Right lobe of liver (tissue), 6 donors: ENCODE measurements at regions not wholly inside any gene's neighbourhood (a gene's known extent, or its start where the extent isn't known, plus 50 kb on each side); places are given as distances from the start of the nearest gene placed in this dataset.

Experiments
- ATAC-seq, 4 donors: fragments of 200-7000 bp; cut with Tn5 transposase; one replicate each; pipeline ENCODE4 v1.9.1; 2020; ENCODE audit warnings: mild to moderate bottlenecking in 4 of 4, moderate library complexity in 4 of 4
- DNase-seq, 3 donors: peaks; one replicate each; pipeline ENCODE4 v3.0.0-alpha.2; 2020
- H3K27ac ChIP-seq, 3 donors: fragments of 200-600 bp; one replicate each; pipeline ENCODE4 v1.8.0; 2022
- H3K27me3 ChIP-seq, 2 donors: fragments of 200-600 bp; one replicate each; pipeline ENCODE4 v1.8.0; 2022
- H3K36me3 ChIP-seq, 4 donors: fragments of 200-600 bp; sonication (generic) in 1 of 4; one replicate each; pipeline versions ENCODE4 v1.5.1 to v1.8.0; 2017 to 2022; ENCODE audit warnings: control low read depth in 1 of 4
- H3K4me1 ChIP-seq, 4 donors: fragments of 200-600 bp; sonication (generic) in 1 of 4; one replicate each; pipeline versions ENCODE4 v1.5.1 to v1.8.0; 2017 to 2022; ENCODE audit warnings: control low read depth in 1 of 4
- H3K4me3 ChIP-seq, 3 donors: fragments of 200-600 bp; one replicate each; pipeline ENCODE4 v1.8.0; 2022
- H3K9me3 ChIP-seq, 4 donors: fragments of 200-600 bp; sonication (generic) in 1 of 4; one replicate each; pipeline versions ENCODE4 v1.5.1 to v1.8.0; 2017 to 2022; ENCODE audit warnings: control low read depth in 1 of 4
- POLR2A ChIP-seq: fragments of 450-650 bp; IDR thresholded peaks from one replicate; pipeline ENCODE4 v1.6.1; 2017; ENCODE audit warnings: antibody characterized with exemption, mild to moderate bottlenecking
- WGBS: methylation state at CpG from one replicate; pipeline ENCODE4 v1.1.6; 2018; ENCODE audit warnings: low coverage, low lambda C conversion rate; ENCODE audit not compliant: insufficient coverage; ENCODE audit errors: missing lambda C conversion rate; 5-methylcytosine and 5-hydroxymethylcytosine counted together
- intact Hi-C, 2 donors: fragments of 100-400 bp; cut with DNase I; formaldehyde crosslinking; loops; one replicate each; pipeline versions ENCODE4 v1.11.2 to v1.14.1; 2022
- TF ChIP-seq, protein P1 (sequence below), 4 donors: fragments of 200-600 bp in 3 of 4; fragments of 450-650 bp in 1 of 4; IDR thresholded peaks; one replicate each; pipeline versions ENCODE4 v1.5.1 to v1.8.0; 2016 to 2022; ENCODE audit warnings: antibody characterized with exemption in 4 of 4, mild to moderate bottlenecking in 2 of 4
- donor health status: DM: no; HTN: yes; CAD: no.
- donor health status: DM: no; HTN: no; CAD: no.
- donor health status: DM: no; HTN: no; CAD: no.
- donor health status: DM: no; HTN: yes; CAD: no.
- donor health status: DM: no; HTN: yes; CAD: no.

DNA sequence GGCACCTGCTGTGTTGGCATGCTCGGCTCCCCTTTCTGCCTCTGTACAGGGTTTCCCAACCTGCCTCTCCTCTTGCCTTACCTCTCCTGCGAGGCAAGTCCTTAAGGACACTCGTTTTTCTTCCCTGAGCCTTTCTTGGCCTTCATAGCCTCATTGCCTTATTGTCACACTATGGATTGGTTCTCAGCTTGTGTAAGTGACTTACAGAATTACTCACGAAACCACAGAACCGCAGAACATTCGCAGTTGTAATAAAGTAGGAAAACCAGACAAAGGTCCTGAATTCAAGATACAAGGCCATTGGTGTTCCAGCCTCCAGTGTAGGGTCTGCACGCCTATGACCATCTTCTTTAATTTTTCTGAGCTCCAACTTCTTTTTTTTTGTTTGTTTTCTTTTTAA is 317.6 kb upstream of the SMIM21 start:
- no peaks in the 10 kb centered on the region for H3K9me3 ChIP-seq
- WGBS = 47% methylated on average over 7 of the region's 7 CpGs
- H3K36me3 ChIP-seq = no peaks in the 10 kb centered on the region
- no peak overlapping the region for H3K4me3 ChIP-seq
- no peaks in the 10 kb centered on the region for H3K27me3 ChIP-seq
- TF ChIP-seq, protein P1, sequence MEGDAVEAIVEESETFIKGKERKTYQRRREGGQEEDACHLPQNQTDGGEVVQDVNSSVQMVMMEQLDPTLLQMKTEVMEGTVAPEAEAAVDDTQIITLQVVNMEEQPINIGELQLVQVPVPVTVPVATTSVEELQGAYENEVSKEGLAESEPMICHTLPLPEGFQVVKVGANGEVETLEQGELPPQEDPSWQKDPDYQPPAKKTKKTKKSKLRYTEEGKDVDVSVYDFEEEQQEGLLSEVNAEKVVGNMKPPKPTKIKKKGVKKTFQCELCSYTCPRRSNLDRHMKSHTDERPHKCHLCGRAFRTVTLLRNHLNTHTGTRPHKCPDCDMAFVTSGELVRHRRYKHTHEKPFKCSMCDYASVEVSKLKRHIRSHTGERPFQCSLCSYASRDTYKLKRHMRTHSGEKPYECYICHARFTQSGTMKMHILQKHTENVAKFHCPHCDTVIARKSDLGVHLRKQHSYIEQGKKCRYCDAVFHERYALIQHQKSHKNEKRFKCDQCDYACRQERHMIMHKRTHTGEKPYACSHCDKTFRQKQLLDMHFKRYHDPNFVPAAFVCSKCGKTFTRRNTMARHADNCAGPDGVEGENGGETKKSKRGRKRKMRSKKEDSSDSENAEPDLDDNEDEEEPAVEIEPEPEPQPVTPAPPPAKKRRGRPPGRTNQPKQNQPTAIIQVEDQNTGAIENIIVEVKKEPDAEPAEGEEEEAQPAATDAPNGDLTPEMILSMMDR (IDR thresholded peaks at IDR 0.05) = no peak
- TF ChIP-seq POLR2A = no peak
- H3K27ac ChIP-seq = no peak overlapping the region
- H3K4me1 ChIP-seq = no peaks in the 10 kb centered on the region
- DNase-seq (no peak), ATAC-seq (no peak)
- intact Hi-C loops = no loop called here

DNA sequence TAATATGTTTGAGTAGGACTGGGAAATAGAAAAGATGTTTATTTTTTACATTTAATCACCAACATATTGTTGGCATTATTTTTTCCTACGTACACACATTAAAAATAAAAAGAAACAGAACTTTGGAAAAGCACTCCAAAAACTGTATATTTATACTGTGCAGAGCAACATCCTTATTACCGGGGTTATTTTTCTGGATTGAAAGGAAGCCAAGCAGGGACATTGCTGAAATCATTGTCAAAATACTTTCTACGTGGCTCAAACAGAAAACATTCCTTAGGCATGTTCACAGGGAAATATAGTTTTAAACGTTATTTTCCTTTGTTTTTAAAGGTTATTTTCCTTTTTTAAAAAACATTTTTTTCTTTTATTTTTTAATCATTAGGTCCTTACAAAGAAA is 315.0 kb upstream of the SMIM21 start:
- Histone ChIP-seq H3K27me3 (no peaks in the 10 kb centered on the region), H3K9me3 (no peaks in the 10 kb centered on the region), H3K4me3 (no peak overlapping the region), H3K36me3 (no peaks in the 10 kb centered on the region), H3K27ac (no peak overlapping the region), H3K4me1 (no peaks in the 10 kb centered on the region)
- WGBS = 36% methylated on average over 4 of the region's 4 CpGs
- intact Hi-C loops = no loop called here
- ATAC-seq = no peak
- no peak for TF ChIP-seq POLR2A
- TF ChIP-seq, protein P1 (IDR thresholded peaks at IDR 0.05) = no peak
- no peak for DNase-seq

GRCh38 chr18:75739682-75740081 is 312.2 kb upstream of the SMIM21 start:
- Histone ChIP-seq H3K4me1 (no peaks in the 10 kb centered on the region), H3K36me3 (no peaks in the 10 kb centered on the region), H3K27me3 (no peaks in the 10 kb centered on the region), H3K9me3 (no peaks in the 10 kb centered on the region), H3K27ac (no peak overlapping the region), H3K4me3 (no peak overlapping the region)
- ATAC-seq (no peak), DNase-seq (no peak)
- 41% methylated on average over 7 of the region's 7 CpGs for WGBS
- TF ChIP-seq POLR2A = no peak
- TF ChIP-seq, protein P1 (IDR thresholded peaks at IDR 0.05) = no peak
- intact Hi-C loops = no loop called here

DNA sequence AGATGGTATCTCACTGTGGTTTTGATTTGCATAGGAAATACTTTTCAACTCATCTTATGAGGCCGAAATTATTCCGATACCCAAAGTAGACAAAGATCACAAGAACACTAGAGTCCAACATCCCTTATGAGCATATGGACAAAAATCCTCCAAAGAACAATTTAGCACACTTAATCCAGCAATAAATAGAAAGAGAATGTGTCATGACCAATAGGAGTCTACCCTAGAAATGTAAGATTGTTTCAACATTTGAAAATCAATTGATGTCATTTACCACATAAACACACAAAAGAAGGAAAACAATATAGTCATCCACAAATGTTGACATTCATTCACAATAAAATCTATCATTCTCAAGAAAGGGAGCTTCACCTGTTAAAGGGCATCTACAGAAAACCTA is 307.8 kb upstream of the SMIM21 start:
- DNase-seq = no peak
- Histone ChIP-seq H3K4me1 (no peaks in the 10 kb centered on the region), H3K27me3 (no peaks in the 10 kb centered on the region), H3K9me3 (no peaks in the 10 kb centered on the region), H3K36me3 (no peaks in the 10 kb centered on the region), H3K4me3 (no peak overlapping the region), H3K27ac (no peak overlapping the region)
- intact Hi-C loops = no loop called here
- 81% methylated on average over 2 of the region's 2 CpGs for WGBS
- no peak for ATAC-seq
- no peak for TF ChIP-seq POLR2A
- TF ChIP-seq, protein P1 (IDR thresholded peaks at IDR 0.05) = no peak

DNA sequence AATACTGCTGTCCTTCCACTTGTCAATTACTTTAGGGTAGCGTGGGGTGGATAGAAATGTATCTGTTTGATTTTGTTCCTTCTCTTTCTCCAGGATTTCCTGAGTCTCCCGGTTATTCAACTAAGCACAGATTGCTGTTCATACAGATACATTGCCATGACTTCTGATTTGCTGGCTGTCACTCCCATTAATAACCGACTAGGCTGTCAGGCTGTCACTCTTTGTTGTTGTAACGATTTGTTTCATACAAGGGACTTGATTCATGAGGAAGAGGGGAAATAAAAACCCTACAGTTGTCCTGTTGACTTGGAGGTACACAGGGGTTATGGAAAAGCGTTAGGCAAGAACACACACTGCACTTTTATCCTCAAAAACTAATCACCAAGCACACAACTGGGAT is 302.7 kb upstream of the SMIM21 start:
- Histone ChIP-seq H3K4me1 (no peaks in the 10 kb centered on the region), H3K9me3 (no peaks in the 10 kb centered on the region), H3K27ac (no peak overlapping the region), H3K36me3 (no peaks in the 10 kb centered on the region), H3K4me3 (no peak overlapping the region), H3K27me3 (no peaks in the 10 kb centered on the region)
- intact Hi-C loops = no loop called here
- TF ChIP-seq, protein P1 (IDR thresholded peaks at IDR 0.05) = no peak
- TF ChIP-seq POLR2A = no peak
- DNase-seq (no peak), ATAC-seq (no peak)
- WGBS = 26% methylated on average over 5 of the region's 5 CpGs
